NB4 (cell line): ENCODE measurements at regions not wholly inside any gene's neighbourhood (a gene's known extent, or its start where the extent isn't known, plus 50 kb on each side); places are given as distances from the start of the nearest gene placed in this dataset.

Source experiments
- CTCF ChIP-seq: IDR thresholded peaks from one replicate; pipeline ENCODE4 v1.5.1; 2012; ENCODE audit warnings: low read depth, low read length
- POLR2A ChIP-seq: IDR thresholded peaks from 2 replicates; pipeline ENCODE4 v1.6.1; 2011; ENCODE audit warnings: mild to moderate bottlenecking; ENCODE audit not compliant: insufficient read length; ENCODE audit errors: extremely low read depth

DNA sequence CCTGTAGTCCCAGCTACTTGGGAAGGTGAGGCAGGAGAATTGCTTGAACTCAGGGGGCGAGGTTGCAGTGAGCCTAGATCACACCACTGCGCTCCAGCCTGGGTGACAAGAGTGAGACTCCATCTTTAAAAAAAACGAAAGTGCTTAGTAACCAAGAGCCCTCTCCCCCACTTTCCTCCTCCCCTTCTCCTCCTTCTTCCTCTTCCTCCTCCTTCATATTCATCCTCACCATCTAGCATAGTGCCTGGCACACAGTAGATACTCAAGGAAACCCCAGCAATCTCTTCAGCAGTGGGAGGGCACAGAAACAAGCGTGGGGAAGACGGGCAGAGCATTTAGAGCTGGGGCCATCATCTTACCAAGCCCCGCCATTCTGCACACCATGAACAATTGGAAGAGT lies 119.4 kb upstream of the SLC45A1 start:
- TF ChIP-seq CTCF = no peak
- TF ChIP-seq POLR2A = no peak
